WTC11 (cell line): ENCODE measurements at regions not wholly inside any gene's neighbourhood (a gene's known extent, or its start where the extent isn't known, plus 50 kb on each side); places are given as distances from the start of the nearest gene placed in this dataset.

Experiments used
- CBFB ChIP-seq: sonication (generic); formaldehyde crosslinking; IDR thresholded peaks from 2 replicates; pipeline ENCODE4 v1.8.1; 2022; ENCODE audit warnings: mild to moderate bottlenecking, low read depth, missing genetic modification reagents
- ETV6 ChIP-seq: sonication (generic); formaldehyde crosslinking; IDR thresholded peaks from 2 replicates; pipeline ENCODE4 v1.8.1; 2022; ENCODE audit warnings: mild to moderate bottlenecking, missing genetic modification reagents
- IRF2 ChIP-seq: sonication (generic); formaldehyde crosslinking; IDR thresholded peaks from 2 replicates; pipeline ENCODE4 v1.8.0; 2022; ENCODE audit warnings: low read depth, missing genetic modification reagents, borderline replicate concordance
- NFYB ChIP-seq: sonication (generic); formaldehyde crosslinking; conservative IDR thresholded peaks from 2 replicates; pipeline ENCODE4 v1.8.0; 2022; ENCODE audit warnings: low read depth, missing genetic modification reagents
- NR2C2 ChIP-seq: sonication (generic); formaldehyde crosslinking; IDR thresholded peaks from 2 replicates; pipeline ENCODE4 v1.8.0; 2022; ENCODE audit warnings: mild to moderate bottlenecking, missing genetic modification reagents
- ZNF138 ChIP-seq: sonication (generic); formaldehyde crosslinking; conservative IDR thresholded peaks from 2 replicates; pipeline ENCODE4 v1.8.1; 2022; ENCODE audit warnings: mild to moderate bottlenecking, moderate library complexity, missing genetic modification reagents
- ZNF512 ChIP-seq: sonication (generic); formaldehyde crosslinking; IDR thresholded peaks from 2 replicates; pipeline ENCODE4 v1.8.1; 2022; ENCODE audit warnings: missing genetic modification reagents, borderline replicate concordance
- TF ChIP-seq, protein P1 (sequence below): fragments of 200-600 bp; IDR thresholded peaks from 2 replicates; pipeline ENCODE4 v1.8.0; 2022; ENCODE audit warnings: antibody characterized with exemption
- TF ChIP-seq, protein P2 (sequence below): sonication (generic); formaldehyde crosslinking; IDR thresholded peaks from 2 replicates; pipeline ENCODE4 v1.8.1; 2023; ENCODE audit warnings: mild to moderate bottlenecking, missing genetic modification reagents, borderline replicate concordance
- TF ChIP-seq, protein P3 (sequence below): fragments of 250-450 bp; sonication (Bioruptor Pico); conservative IDR thresholded peaks from 2 replicates; pipeline ENCODE4 v1.9.0; 2021; ENCODE audit warnings: mild to moderate bottlenecking
- TF ChIP-seq, protein P4 (sequence below): fragments of 250-450 bp; sonication (Bioruptor Pico); IDR thresholded peaks from 2 replicates; pipeline ENCODE4 v1.8.0; 2021; ENCODE audit warnings: mild to moderate bottlenecking

GRCh38 chr2:190596993-190597392, 51.9 kb upstream of the NAB1 start:
- TF ChIP-seq ZNF512 (CRISPR knock-in tag), result no peak
- TF ChIP-seq, protein P1, sequence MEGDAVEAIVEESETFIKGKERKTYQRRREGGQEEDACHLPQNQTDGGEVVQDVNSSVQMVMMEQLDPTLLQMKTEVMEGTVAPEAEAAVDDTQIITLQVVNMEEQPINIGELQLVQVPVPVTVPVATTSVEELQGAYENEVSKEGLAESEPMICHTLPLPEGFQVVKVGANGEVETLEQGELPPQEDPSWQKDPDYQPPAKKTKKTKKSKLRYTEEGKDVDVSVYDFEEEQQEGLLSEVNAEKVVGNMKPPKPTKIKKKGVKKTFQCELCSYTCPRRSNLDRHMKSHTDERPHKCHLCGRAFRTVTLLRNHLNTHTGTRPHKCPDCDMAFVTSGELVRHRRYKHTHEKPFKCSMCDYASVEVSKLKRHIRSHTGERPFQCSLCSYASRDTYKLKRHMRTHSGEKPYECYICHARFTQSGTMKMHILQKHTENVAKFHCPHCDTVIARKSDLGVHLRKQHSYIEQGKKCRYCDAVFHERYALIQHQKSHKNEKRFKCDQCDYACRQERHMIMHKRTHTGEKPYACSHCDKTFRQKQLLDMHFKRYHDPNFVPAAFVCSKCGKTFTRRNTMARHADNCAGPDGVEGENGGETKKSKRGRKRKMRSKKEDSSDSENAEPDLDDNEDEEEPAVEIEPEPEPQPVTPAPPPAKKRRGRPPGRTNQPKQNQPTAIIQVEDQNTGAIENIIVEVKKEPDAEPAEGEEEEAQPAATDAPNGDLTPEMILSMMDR, result no peak
- TF ChIP-seq, protein P2, sequence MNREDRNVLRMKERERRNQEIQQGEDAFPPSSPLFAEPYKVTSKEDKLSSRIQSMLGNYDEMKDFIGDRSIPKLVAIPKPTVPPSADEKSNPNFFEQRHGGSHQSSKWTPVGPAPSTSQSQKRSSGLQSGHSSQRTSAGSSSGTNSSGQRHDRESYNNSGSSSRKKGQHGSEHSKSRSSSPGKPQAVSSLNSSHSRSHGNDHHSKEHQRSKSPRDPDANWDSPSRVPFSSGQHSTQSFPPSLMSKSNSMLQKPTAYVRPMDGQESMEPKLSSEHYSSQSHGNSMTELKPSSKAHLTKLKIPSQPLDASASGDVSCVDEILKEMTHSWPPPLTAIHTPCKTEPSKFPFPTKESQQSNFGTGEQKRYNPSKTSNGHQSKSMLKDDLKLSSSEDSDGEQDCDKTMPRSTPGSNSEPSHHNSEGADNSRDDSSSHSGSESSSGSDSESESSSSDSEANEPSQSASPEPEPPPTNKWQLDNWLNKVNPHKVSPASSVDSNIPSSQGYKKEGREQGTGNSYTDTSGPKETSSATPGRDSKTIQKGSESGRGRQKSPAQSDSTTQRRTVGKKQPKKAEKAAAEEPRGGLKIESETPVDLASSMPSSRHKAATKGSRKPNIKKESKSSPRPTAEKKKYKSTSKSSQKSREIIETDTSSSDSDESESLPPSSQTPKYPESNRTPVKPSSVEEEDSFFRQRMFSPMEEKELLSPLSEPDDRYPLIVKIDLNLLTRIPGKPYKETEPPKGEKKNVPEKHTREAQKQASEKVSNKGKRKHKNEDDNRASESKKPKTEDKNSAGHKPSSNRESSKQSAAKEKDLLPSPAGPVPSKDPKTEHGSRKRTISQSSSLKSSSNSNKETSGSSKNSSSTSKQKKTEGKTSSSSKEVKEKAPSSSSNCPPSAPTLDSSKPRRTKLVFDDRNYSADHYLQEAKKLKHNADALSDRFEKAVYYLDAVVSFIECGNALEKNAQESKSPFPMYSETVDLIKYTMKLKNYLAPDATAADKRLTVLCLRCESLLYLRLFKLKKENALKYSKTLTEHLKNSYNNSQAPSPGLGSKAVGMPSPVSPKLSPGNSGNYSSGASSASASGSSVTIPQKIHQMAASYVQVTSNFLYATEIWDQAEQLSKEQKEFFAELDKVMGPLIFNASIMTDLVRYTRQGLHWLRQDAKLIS (CRISPR knock-in tag), result no peak
- TF ChIP-seq, protein P3, sequence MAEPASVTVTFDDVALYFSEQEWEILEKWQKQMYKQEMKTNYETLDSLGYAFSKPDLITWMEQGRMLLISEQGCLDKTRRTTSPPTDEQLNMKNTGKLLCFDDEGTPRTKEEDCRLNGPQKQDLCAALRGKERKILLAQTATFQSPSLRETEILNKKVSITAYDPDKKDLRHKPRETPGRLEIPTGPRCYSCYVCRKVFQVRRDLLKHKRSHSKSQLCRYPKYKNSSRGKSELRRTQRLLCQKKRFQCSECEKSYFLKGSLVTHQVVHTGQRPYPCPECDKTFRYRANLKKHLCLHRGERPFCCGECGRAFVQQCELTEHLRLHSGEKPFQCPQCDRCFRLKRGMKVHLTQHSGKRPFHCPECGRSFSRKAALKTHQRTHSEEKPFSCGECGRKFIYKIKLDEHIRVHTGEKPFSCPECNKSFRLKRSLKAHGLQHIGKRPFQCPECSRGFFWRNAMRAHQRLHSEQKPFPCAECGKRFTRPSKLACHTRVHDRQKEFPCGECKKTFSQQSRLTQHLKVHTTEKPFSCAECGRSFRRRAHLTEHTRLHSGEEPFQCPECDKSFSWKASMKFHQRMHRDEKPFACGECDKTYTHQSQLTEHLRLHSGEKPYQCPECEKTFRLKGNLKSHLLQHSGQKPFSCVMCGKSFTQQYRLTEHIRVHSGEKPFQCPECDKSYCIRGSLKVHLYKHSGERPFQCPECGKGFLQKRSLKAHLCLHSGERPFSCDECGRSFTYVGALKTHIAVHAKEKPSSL (CRISPR knock-in tag), result no peak
- no peak for TF ChIP-seq NFYB (CRISPR knock-in tag)
- no peak for TF ChIP-seq ZNF138 (CRISPR knock-in tag)
- no peak for TF ChIP-seq IRF2 (CRISPR knock-in tag)
- TF ChIP-seq, protein P4, sequence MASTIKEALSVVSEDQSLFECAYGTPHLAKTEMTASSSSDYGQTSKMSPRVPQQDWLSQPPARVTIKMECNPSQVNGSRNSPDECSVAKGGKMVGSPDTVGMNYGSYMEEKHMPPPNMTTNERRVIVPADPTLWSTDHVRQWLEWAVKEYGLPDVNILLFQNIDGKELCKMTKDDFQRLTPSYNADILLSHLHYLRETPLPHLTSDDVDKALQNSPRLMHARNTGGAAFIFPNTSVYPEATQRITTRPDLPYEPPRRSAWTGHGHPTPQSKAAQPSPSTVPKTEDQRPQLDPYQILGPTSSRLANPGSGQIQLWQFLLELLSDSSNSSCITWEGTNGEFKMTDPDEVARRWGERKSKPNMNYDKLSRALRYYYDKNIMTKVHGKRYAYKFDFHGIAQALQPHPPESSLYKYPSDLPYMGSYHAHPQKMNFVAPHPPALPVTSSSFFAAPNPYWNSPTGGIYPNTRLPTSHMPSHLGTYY (CRISPR knock-in tag), result no peak
- no peak for TF ChIP-seq ETV6 (CRISPR knock-in tag)
- no peak for TF ChIP-seq NR2C2 (CRISPR knock-in tag)
- no peak for TF ChIP-seq CBFB (CRISPR knock-in tag)
